Suprapubic skin (tissue), 4 donors: ENCODE measurements at regions not wholly inside any gene's neighbourhood (a gene's known extent, or its start where the extent isn't known, plus 50 kb on each side); places are given as distances from the start of the nearest gene placed in this dataset.

Source experiments
- DNase-seq, 2 donors: peaks; one replicate each; pipeline ENCODE4 v3.0.0-alpha.2; 2019; ENCODE audit warnings: low spot score in 2 of 2
- H3K27ac ChIP-seq: fragments of 200-600 bp; sonication (generic); one replicate; pipeline ENCODE4 v1.5.1; 2019
- H3K27me3 ChIP-seq: fragments of 200-600 bp; sonication (generic); one replicate; pipeline ENCODE4 v1.5.1; 2019
- H3K36me3 ChIP-seq: fragments of 200-600 bp; sonication (generic); one replicate; pipeline ENCODE4 v1.5.1; 2019
- H3K4me1 ChIP-seq: fragments of 200-600 bp; sonication (generic); one replicate; pipeline ENCODE4 v1.5.1; 2019
- H3K4me3 ChIP-seq: fragments of 200-600 bp; sonication (generic); one replicate; pipeline ENCODE4 v1.5.1; 2019; ENCODE audit warnings: mild to moderate bottlenecking
- H3K9me3 ChIP-seq: fragments of 200-600 bp; sonication (generic); one replicate; pipeline ENCODE4 v1.5.1; 2019
- CTCF ChIP-seq, 2 donors: fragments of 200-600 bp in 1 of 2; fragments of 450-650 bp in 1 of 2; sonication (generic) in 1 of 2; IDR thresholded peaks; one replicate each; pipeline ENCODE4 v1.5.1; 2016 to 2019; ENCODE audit warnings: antibody characterized with exemption in 2 of 2, mild to moderate bottlenecking in 1 of 2, moderate library complexity in 1 of 2
- EP300 ChIP-seq: sonication (generic); formaldehyde crosslinking; IDR thresholded peaks from one replicate; pipeline ENCODE4 v1.6.1; 2017; ENCODE audit warnings: antibody characterized with exemption
- POLR2A ChIP-seq, 2 donors: fragments of 450-650 bp; IDR thresholded peaks; one replicate each; pipeline ENCODE4 v1.6.1; 2017; ENCODE audit warnings: antibody characterized with exemption in 2 of 2, mild to moderate bottlenecking in 2 of 2, moderate library complexity in 2 of 2
- POLR2AphosphoS5 ChIP-seq, 3 donors: sonication (generic); formaldehyde crosslinking; IDR thresholded peaks; one replicate each; pipeline ENCODE4 v1.6.1; 2017; ENCODE audit warnings: antibody characterized with exemption in 3 of 3
- WGBS: methylation state at CpG from one replicate; pipeline ENCODE4 v1.1.5; 2018; 5-methylcytosine and 5-hydroxymethylcytosine counted together

GRCh38 chr2:15692551-15693377 lies 101.1 kb downstream of the DDX1 start:
- no peak for DNase-seq
- Histone ChIP-seq H3K4me3 (no peak overlapping the region), H3K9me3 (no peaks in the 10 kb centered on the region), H3K36me3 (no peaks in the 10 kb centered on the region), H3K27me3 (no peaks in the 10 kb centered on the region), H3K4me1 (no peaks in the 10 kb centered on the region), H3K27ac (no peak overlapping the region)
- TF ChIP-seq POLR2A (IDR thresholded peaks at IDR 0.05) (no peak), POLR2AphosphoS5 (IDR thresholded peaks at IDR 0.05) (no peak), CTCF (IDR thresholded peaks at IDR 0.05) (no peak), EP300 (no peak)
- WGBS: 95% methylated on average over 15 of the region's 15 CpGs

GRCh38 chr2:15693382-15693781 lies 101.7 kb downstream of the DDX1 start:
- WGBS: 96% methylated on average over 4 of the region's 4 CpGs
- DNase-seq: no peak

GRCh38 chr2:15693926-15694588 lies 102.4 kb downstream of the DDX1 start:
- no peak overlapping the region for H3K27ac ChIP-seq
- TF ChIP-seq POLR2AphosphoS5 (IDR thresholded peaks at IDR 0.05) (no peak), EP300 (no peak), CTCF (IDR thresholded peaks at IDR 0.05) (no peak), POLR2A (IDR thresholded peaks at IDR 0.05) (no peak)
- H3K9me3 ChIP-seq: no peaks in the 10 kb centered on the region
- H3K4me3 ChIP-seq: no peak overlapping the region
- H3K36me3 ChIP-seq: no peaks in the 10 kb centered on the region
- 65% methylated on average over 13 of the region's 16 CpGs for WGBS
- H3K4me1 ChIP-seq: no peaks in the 10 kb centered on the region
- no peak for DNase-seq
- H3K27me3 ChIP-seq: no peaks in the 10 kb centered on the region

More at GRCh38 chr2:15693382-15693781, 101.7 kb downstream of the DDX1 start:
- no peaks in the 10 kb centered on the region for H3K36me3 ChIP-seq
- H3K4me3 ChIP-seq: no peak overlapping the region
- TF ChIP-seq POLR2AphosphoS5 (IDR thresholded peaks at IDR 0.05) (no peak), CTCF (IDR thresholded peaks at IDR 0.05) (no peak), POLR2A (IDR thresholded peaks at IDR 0.05) (no peak), EP300 (no peak)
- no peaks in the 10 kb centered on the region for H3K9me3 ChIP-seq
- H3K27me3 ChIP-seq: no peaks in the 10 kb centered on the region
- H3K27ac ChIP-seq: no peak overlapping the region
- no peaks in the 10 kb centered on the region for H3K4me1 ChIP-seq

- H3K9me3 ChIP-seq: no peaks in the 10 kb centered on the region
- no peak for DNase-seq
- 92% methylated on average over 7 of the region's 7 CpGs for WGBS
Observed at GRCh38 chr2:15694589-15694986, 102.9 kb downstream of the DDX1 start.

More at GRCh38 chr2:15694589-15694986, 102.9 kb downstream of the DDX1 start:
- Histone ChIP-seq H3K27me3 (no peaks in the 10 kb centered on the region), H3K36me3 (no peaks in the 10 kb centered on the region), H3K4me1 (no peaks in the 10 kb centered on the region), H3K27ac (no peak overlapping the region), H3K4me3 (no peak overlapping the region)
- TF ChIP-seq CTCF (IDR thresholded peaks at IDR 0.05) (no peak), POLR2A (IDR thresholded peaks at IDR 0.05) (no peak), EP300 (no peak), POLR2AphosphoS5 (IDR thresholded peaks at IDR 0.05) (no peak)
